IMR-90 (cell line): ENCODE measurements at regions not wholly inside any gene's neighbourhood (a gene's known extent, or its start where the extent isn't known, plus 50 kb on each side); places are given as distances from the start of the nearest gene placed in this dataset.

ENCODE experiments used
- ATAC-seq: fragments of 200-7000 bp; cut with Tn5 transposase; 2 replicates; pipeline ENCODE4 v1.9.1; 2020; ENCODE audit warnings: low read depth, mild to moderate bottlenecking, moderate library complexity
- BruUV-seq: library from RNA; stranded (reverse); fragments of 400-500 nt; replicated peaks from 2 replicates; lab custom pipeline; 2021; lab: Mats Ljungman, UMichigan
- CTCF ChIA-PET: fragments of 300-600 bp; formaldehyde crosslinking; extraction: SDS; loops from one replicate; lab custom pipeline; 2021; ENCODE audit warnings: antibody characterized with exemption; lab: Yijun Ruan, JAX
- POLR2A ChIA-PET: fragments of 300-600 bp; sonication (Branson Sonifier 250); formaldehyde crosslinking; loops from one replicate; lab custom pipeline; 2022; ENCODE audit warnings: antibody characterized with exemption; ENCODE audit not compliant: unreplicated experiment; lab: Charles Lee
- DNase-seq: peaks from one replicate; pipeline ENCODE4 v3.0.0; 2013
- H2AFZ ChIP-seq: replicated peaks from 2 replicates; pipeline ENCODE3; 2013; ENCODE audit warnings: low read length, mild to moderate bottlenecking; ENCODE audit not compliant: poor library complexity
- H2AK5ac ChIP-seq: 2 replicates; pipeline ENCODE4 v1.6.1; 2013; ENCODE audit warnings: low read depth, low read length, inconsistent platforms
- H2AK9ac ChIP-seq: replicated peaks from 2 replicates; pipeline ENCODE3; 2013; ENCODE audit warnings: mild to moderate bottlenecking, low read depth, low read length, moderate library complexity; ENCODE audit not compliant: poor library complexity
- H2BK120ac ChIP-seq: 2 replicates; pipeline ENCODE4 v1.6.1; 2013; ENCODE audit warnings: low read depth, low read length, inconsistent platforms
- H2BK15ac ChIP-seq: 3 replicates; pipeline ENCODE4 v1.6.1; 2013; ENCODE audit warnings: low read depth, low read length, inconsistent platforms
- H2BK20ac ChIP-seq: 2 replicates; pipeline ENCODE4 v1.6.1; 2013; ENCODE audit warnings: low read depth, mild to moderate bottlenecking, inconsistent platforms, low read length, moderate library complexity
- H2BK5ac ChIP-seq: 2 replicates; pipeline ENCODE4 v1.6.1; 2013; ENCODE audit warnings: mild to moderate bottlenecking, low read depth, low read length, inconsistent platforms; ENCODE audit not compliant: poor library complexity, severe bottlenecking
- H3K14ac ChIP-seq: replicated peaks from 2 replicates; pipeline ENCODE4 v1.6.1; 2013; ENCODE audit warnings: low read depth, low read length, inconsistent platforms
- H3K18ac ChIP-seq: 2 replicates; pipeline ENCODE4 v1.6.1; 2013; ENCODE audit warnings: low read depth, low read length, control low read depth
- H3K23ac ChIP-seq: 2 replicates; pipeline ENCODE4 v1.6.1; 2013; ENCODE audit warnings: low read depth, low read length, inconsistent platforms
- H3K27ac ChIP-seq: 2 replicates; pipeline ENCODE4 v1.5.1; 2013; ENCODE audit warnings: mild to moderate bottlenecking, control low read depth, low read length; ENCODE audit not compliant: insufficient read depth
- H3K27me3 ChIP-seq: 2 replicates; pipeline ENCODE4 v1.6.1; 2013; ENCODE audit warnings: low read length; ENCODE audit not compliant: control insufficient read depth, insufficient read depth
- H3K36me3 ChIP-seq: 2 replicates; pipeline ENCODE4 v1.6.1; 2013; ENCODE audit warnings: low read length, mixed read lengths; ENCODE audit not compliant: control insufficient read depth, insufficient read depth
- H3K4ac ChIP-seq: 2 replicates; pipeline ENCODE4 v1.6.1; 2013; ENCODE audit warnings: low read depth, low read length, inconsistent platforms
- H3K4me1 ChIP-seq: 2 replicates; pipeline ENCODE4 v1.6.1; 2013; ENCODE audit warnings: low read length, mixed read lengths; ENCODE audit not compliant: control insufficient read depth, insufficient read depth
- H3K4me2 ChIP-seq: 2 replicates; pipeline ENCODE4 v1.6.1; 2013; ENCODE audit warnings: low read depth, mild to moderate bottlenecking, control low read depth, low read length, moderate library complexity
- H3K4me3 ChIP-seq: 2 replicates; pipeline ENCODE4 v1.5.1; 2013; ENCODE audit warnings: low read depth, mild to moderate bottlenecking, control low read depth, low read length, moderate library complexity; ENCODE audit not compliant: insufficient read depth
- H3K56ac ChIP-seq: 2 replicates; pipeline ENCODE4 v1.6.1; 2013; ENCODE audit warnings: low read length, inconsistent platforms; ENCODE audit not compliant: insufficient read depth; ENCODE audit errors: extremely low read depth
- H3K79me1 ChIP-seq, 2 experiments: 2 replicates each; pipeline ENCODE4 v1.6.1; 2013; ENCODE audit warnings: low read length in 2 of 2, inconsistent platforms in 1 of 2, low read depth in 1 of 2
- H3K9ac ChIP-seq: 2 replicates; pipeline ENCODE4 v1.6.1; 2013; ENCODE audit warnings: low read depth, low read length, control low read depth
- H3K9me1 ChIP-seq: 2 replicates; pipeline ENCODE4 v1.6.1; 2013; ENCODE audit warnings: low read length, inconsistent platforms; ENCODE audit not compliant: insufficient read depth
- H3K9me3 ChIP-seq: 2 replicates; pipeline ENCODE4 v1.6.1; 2013; ENCODE audit warnings: low read length; ENCODE audit not compliant: control insufficient read depth, insufficient read depth
- H4K20me1 ChIP-seq: 2 replicates; pipeline ENCODE4 v1.6.1; 2013; ENCODE audit warnings: low read length, inconsistent platforms; ENCODE audit not compliant: insufficient read depth
- H4K5ac ChIP-seq: 2 replicates; pipeline ENCODE4 v1.6.1; 2013; ENCODE audit warnings: mild to moderate bottlenecking, low read depth, low read length, control low read depth
- H4K8ac ChIP-seq, 2 experiments: 2 replicates each; pipeline ENCODE4 v1.6.1; 2013; ENCODE audit warnings: low read depth in 2 of 2, low read length in 2 of 2, control low read depth in 1 of 2, inconsistent platforms in 1 of 2
- H4K91ac ChIP-seq: 2 replicates; pipeline ENCODE4 v1.6.1; 2013; ENCODE audit warnings: low read depth, low read length, inconsistent platforms; ENCODE audit not compliant: insufficient read depth
- BHLHE40 ChIP-seq: fragments of 150-350 bp; IDR thresholded peaks from 2 replicates; pipeline ENCODE4 v1.6.1; 2016; ENCODE audit warnings: mild to moderate bottlenecking, low read depth, low read length
- CHD1 ChIP-seq: IDR thresholded peaks from 2 replicates; pipeline ENCODE4 v1.6.1; 2012; ENCODE audit warnings: low read depth, low read length, improper control_type of control experiment
- ELK1 ChIP-seq: fragments of 150-350 bp; IDR thresholded peaks from 2 replicates; pipeline ENCODE4 v1.6.1; 2016; ENCODE audit warnings: low read depth, mild to moderate bottlenecking, low read length, moderate library complexity, borderline replicate concordance
- FOS ChIP-seq: fragments of 150-350 bp; IDR thresholded peaks from 2 replicates; pipeline ENCODE4 v1.6.1; 2016; ENCODE audit warnings: low read depth, low read length
- MAFK ChIP-seq: IDR thresholded peaks from 2 replicates; pipeline ENCODE4 v1.6.1; 2012; ENCODE audit warnings: low read depth, low read length, improper control_type of control experiment
- MAZ ChIP-seq: IDR thresholded peaks from 2 replicates; pipeline ENCODE4 v1.6.1; 2012; ENCODE audit warnings: low read depth, mild to moderate bottlenecking, low read length, improper control_type of control experiment, moderate library complexity, borderline replicate concordance
- MXI1 ChIP-seq: IDR thresholded peaks from 2 replicates; pipeline ENCODE4 v1.6.1; 2012; ENCODE audit warnings: low read depth, mild to moderate bottlenecking, low read length, moderate library complexity, borderline replicate concordance
- NFE2L2 ChIP-seq: fragments of 150-350 bp; IDR thresholded peaks from 2 replicates; pipeline ENCODE4 v1.6.1; 2016; ENCODE audit warnings: low read depth, mild to moderate bottlenecking, low read length
- POLR2A ChIP-seq: IDR thresholded peaks from 2 replicates; pipeline ENCODE4 v1.6.1; 2012; ENCODE audit warnings: mild to moderate bottlenecking, low read depth, low read length
- RAD21 ChIP-seq: IDR thresholded peaks from 2 replicates; pipeline ENCODE4 v1.6.1; 2012; ENCODE audit warnings: low read length, improper control_type of control experiment
- RCOR1 ChIP-seq: IDR thresholded peaks from 2 replicates; pipeline ENCODE4 v1.6.1; 2012; ENCODE audit warnings: mild to moderate bottlenecking, low read length, improper control_type of control experiment; ENCODE audit not compliant: insufficient replicate concordance
- RFX5 ChIP-seq: IDR thresholded peaks from 2 replicates; pipeline ENCODE4 v1.8.0; 2012; ENCODE audit warnings: low read depth, mild to moderate bottlenecking, low read length, moderate library complexity
- SMC3 ChIP-seq: fragments of 150-350 bp; IDR thresholded peaks from 2 replicates; pipeline ENCODE4 v1.6.1; 2016; ENCODE audit warnings: low read depth, mild to moderate bottlenecking, antibody characterized with exemption, low read length, moderate library complexity
- WGBS, 2 experiments: methylation state at CpG; one replicate each; pipeline versions ENCODE4 v1.1.5 to v1.1.7; 2013; ENCODE audit warnings: missing lambda C conversion rate in 2 of 2; ENCODE audit not compliant: insufficient read length in 1 of 2; ENCODE audit errors: extremely low coverage in 2 of 2; 5-methylcytosine and 5-hydroxymethylcytosine counted together
- dilution Hi-C: fragments of 300-500 bp; cut with HindIII; formaldehyde crosslinking; loops from one replicate; pipeline ENCODE4 v1.14.3; 2018; ENCODE audit warnings: low sequenced_read_pairs; ENCODE audit not compliant: unreplicated experiment
- in situ Hi-C: fragments of 300-500 bp; cut with MboI; formaldehyde crosslinking; loops from 3 replicates; pipeline ENCODE4 v1.14.3; 2019; ENCODE audit warnings: low sequenced_read_pairs, inconsistent platforms, mixed read lengths
- intact Hi-C: fragments of 100-400 bp; cut with micrococcal nuclease; formaldehyde crosslinking; loops from 2 replicates; pipeline ENCODE4 v1.10.0; 2022
- TF ChIP-seq, protein P1 (sequence below): conservative IDR thresholded peaks from 2 replicates; pipeline ENCODE4 v1.5.1; 2012; ENCODE audit warnings: mild to moderate bottlenecking, low read depth, low read length, improper control_type of control experiment

- Histone ChIP-seq H2BK120ac (no peak overlapping the region), H3K56ac (no peak overlapping the region), H4K91ac (no peak overlapping the region), H3K79me1 (no peaks in the 10 kb centered on the region), H3K4ac (no peak overlapping the region), H2AFZ (no peak overlapping the region), H3K14ac (no peak overlapping the region), H4K8ac (no peak overlapping the region), H3K9ac (no peak overlapping the region), H2BK15ac (no peak overlapping the region), H3K4me1 (0 out of 2 replicates have a peak, but pooled peaks cover 2% of the 10 kb centered on the region), H4K5ac (no peak overlapping the region), H3K18ac (no peak overlapping the region), H3K4me2 (no peak overlapping the region), H2AK9ac (no peak overlapping the region), H3K36me3 (no peaks in the 10 kb centered on the region), H3K23ac (no peak overlapping the region), H3K27me3 (peaks cover 26% of the 10 kb centered on the region), H2BK20ac (no peak overlapping the region), H3K9me1 (no peaks in the 10 kb centered on the region), H3K9me3 (no peaks in the 10 kb centered on the region), H3K27ac (no peak overlapping the region), H2AK5ac (no peak overlapping the region), H3K4me3 (no peak overlapping the region), H2BK5ac (no peak overlapping the region), H4K20me1 (no peaks in the 10 kb centered on the region)
- in situ Hi-C loops (no loop called here), dilution Hi-C loops (no loop called here), intact Hi-C loops (no loop called here)
- no CpG with 5 or more reads among the region's 5 CpGs for WGBS, 2 experiments
- no peak for TF ChIP-seq NFE2L2
- TF ChIP-seq ELK1, result no peak
- TF ChIP-seq RAD21, result no peak
- no peak for TF ChIP-seq MXI1
- no peak for TF ChIP-seq MAFK
- TF ChIP-seq BHLHE40, result no peak
- TF ChIP-seq FOS, result no peak
- TF ChIP-seq, protein P1, sequence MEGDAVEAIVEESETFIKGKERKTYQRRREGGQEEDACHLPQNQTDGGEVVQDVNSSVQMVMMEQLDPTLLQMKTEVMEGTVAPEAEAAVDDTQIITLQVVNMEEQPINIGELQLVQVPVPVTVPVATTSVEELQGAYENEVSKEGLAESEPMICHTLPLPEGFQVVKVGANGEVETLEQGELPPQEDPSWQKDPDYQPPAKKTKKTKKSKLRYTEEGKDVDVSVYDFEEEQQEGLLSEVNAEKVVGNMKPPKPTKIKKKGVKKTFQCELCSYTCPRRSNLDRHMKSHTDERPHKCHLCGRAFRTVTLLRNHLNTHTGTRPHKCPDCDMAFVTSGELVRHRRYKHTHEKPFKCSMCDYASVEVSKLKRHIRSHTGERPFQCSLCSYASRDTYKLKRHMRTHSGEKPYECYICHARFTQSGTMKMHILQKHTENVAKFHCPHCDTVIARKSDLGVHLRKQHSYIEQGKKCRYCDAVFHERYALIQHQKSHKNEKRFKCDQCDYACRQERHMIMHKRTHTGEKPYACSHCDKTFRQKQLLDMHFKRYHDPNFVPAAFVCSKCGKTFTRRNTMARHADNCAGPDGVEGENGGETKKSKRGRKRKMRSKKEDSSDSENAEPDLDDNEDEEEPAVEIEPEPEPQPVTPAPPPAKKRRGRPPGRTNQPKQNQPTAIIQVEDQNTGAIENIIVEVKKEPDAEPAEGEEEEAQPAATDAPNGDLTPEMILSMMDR, result no peak
- TF ChIP-seq CHD1, result no peak
- no peak for TF ChIP-seq RFX5
- no peak for TF ChIP-seq RCOR1
- TF ChIP-seq MAZ, result no peak
- no peak for TF ChIP-seq SMC3
- no peak for TF ChIP-seq POLR2A
- ATAC-seq (no peak), DNase-seq (no peak)
- no TSS peak for BruUV-seq
- POLR2A ChIA-PET, result no interaction called here
- CTCF ChIA-PET, result no interaction called here
These were observed 82.2 kb downstream of the PLXNA1 start for GRCh38 chr3:127065138-127065427.
